Activated CD8-positive, alpha-beta memory T cell treated with anti-CD3 and anti-CD28 coated beads for 36 hours (primary cell): ENCODE measurements at regions not wholly inside any gene's neighbourhood (a gene's known extent, or its start where the extent isn't known, plus 50 kb on each side); places are given as distances from the start of the nearest gene placed in this dataset.
"Not testable (repeated sequence)": the region's sequence is repeated elsewhere in the genome, so short reads cannot be mapped to it uniquely, and the experiment has no call there.

Source experiments
- CTCF ChIA-PET: fragments of 350-600 bp; sonication (Branson Sonifier 250); formaldehyde crosslinking; loops from one replicate; lab custom pipeline; 2021; ENCODE audit warnings: antibody characterized with exemption; lab: Charles Lee
- POLR2A ChIA-PET: fragments of 350-600 bp; sonication (Branson Sonifier 250); formaldehyde crosslinking; loops from one replicate; lab custom pipeline; 2021; ENCODE audit warnings: antibody characterized with exemption; lab: Charles Lee

DNA sequence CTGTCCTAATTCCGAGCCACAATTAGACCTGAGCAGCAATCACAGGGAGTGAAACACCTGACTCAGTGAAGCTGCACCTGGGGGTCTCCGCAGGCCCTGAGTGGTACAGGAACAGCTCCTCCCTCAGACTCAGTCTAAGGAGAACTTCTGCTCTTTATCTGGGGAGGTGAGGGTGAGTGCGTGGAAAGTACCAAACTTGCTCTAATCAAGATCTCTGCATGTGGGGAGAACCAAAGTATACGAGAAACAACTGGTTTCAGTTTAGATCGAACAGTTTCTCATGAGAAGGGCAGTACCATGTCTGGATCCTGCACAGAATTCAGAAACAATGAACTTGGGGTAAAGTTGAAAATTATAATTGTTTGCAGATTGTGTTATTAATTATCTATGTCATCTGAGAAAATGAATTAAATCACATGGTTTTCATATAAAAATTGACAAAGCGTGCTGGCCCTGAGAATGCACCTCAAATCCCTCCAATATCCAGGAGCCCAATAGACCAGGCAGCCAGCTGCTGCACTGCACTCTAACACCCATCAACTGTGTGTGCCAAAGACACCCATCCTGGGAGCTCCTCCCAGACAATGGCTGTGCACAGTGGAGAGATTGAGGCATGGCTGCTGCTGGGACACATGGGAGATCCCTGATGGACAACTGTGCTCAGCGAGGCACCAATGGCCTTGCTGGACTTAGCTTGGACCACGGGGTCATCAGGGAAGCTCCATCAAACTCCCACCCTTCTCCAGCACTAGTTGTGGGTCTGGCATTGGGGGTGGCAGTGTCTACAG lies 803.8 kb downstream of the TMEM121 start:
- POLR2A ChIA-PET, CTCF ChIA-PET: not testable (repeated sequence)

DNA sequence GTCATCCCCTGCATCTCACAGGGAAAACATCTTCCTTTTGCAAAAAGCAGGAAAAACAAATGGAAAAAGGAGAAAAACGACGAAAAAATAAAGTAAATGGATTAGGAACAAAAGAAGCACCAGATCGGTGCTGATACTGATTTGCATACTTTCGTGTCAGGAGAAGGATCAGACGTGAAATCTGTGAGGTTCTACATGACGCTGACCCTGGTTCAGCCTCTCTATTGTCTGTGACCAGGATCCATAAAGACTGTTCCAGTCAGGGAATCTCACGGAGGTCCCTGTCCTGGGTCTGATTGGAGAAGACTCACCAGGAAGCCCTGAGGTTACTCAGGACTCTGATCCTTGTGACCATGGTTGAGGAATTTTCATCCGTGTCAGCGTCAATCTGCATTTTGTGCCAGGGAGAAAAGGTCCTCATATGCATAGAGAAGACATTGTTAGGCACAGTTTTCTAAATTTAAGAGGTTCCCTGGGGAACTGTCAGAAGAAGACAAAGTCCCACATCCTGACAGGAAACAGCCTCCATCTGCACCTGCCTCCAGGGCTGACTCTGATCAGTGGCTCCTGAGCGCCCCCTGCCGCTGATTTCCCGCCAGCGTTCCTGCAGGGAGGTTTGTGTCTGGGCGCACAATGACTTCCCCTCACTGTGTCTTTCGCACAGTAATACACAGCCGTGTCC lies 808.2 kb downstream of the TMEM121 start:
- CTCF ChIA-PET, POLR2A ChIA-PET: not testable (repeated sequence)

DNA sequence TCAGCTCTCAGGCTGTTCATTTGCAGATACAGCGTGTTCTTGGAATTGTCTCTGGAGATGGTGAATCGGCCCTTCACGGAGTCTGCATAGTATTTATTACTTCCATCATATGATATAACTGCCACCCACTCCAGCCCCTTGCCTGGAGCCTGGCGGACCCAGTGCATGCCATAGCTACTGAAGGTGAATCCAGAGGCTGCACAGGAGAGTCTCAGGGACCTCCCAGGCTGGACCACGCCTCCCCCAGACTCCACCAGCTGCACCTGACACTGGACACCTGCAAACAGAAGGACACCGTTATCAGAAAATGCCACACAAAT lies 808.7 kb downstream of the TMEM121 start:
- CTCF ChIA-PET, POLR2A ChIA-PET: not testable (repeated sequence)

DNA sequence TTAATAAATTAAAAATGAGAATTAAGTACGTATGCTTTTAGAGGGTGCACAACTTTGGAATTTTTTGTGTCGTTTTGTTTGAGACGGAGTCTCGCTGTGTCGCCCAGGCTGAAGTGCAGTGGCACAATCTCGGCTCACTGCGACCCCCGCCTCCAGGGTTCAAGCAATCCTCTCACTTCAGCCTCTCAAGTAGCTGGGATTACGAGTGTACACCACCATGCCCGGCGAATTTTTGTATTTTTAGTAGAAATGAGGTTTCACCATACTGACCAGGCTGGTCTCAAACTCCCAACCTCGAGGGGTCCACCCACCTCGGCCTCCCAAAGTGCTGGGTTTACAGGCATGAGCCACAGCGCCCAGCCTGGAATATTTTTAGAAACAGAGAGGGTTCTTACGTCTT lies 812.4 kb downstream of the TMEM121 start:
- POLR2A ChIA-PET, CTCF ChIA-PET: not testable (repeated sequence)

DNA sequence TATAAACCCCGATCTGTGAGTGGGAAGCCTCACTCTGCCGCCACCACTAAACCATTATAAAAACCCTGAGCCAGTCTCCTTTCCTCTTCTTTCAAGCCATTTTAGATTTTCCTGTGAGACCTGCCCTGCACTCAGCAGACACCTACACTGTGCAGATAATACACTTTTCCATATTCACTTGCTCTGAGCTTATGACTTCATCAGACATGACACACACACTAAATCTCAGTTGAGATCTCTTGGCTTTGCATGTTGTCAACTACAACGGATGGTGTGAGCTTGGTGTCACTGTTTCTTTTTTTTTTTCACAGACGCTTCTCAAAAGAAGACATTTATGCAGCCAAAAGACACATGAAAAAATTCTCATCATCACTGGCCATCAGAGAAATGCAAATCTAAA lies 814.3 kb downstream of the TMEM121 start:
- POLR2A ChIA-PET, CTCF ChIA-PET: not testable (repeated sequence)

DNA sequence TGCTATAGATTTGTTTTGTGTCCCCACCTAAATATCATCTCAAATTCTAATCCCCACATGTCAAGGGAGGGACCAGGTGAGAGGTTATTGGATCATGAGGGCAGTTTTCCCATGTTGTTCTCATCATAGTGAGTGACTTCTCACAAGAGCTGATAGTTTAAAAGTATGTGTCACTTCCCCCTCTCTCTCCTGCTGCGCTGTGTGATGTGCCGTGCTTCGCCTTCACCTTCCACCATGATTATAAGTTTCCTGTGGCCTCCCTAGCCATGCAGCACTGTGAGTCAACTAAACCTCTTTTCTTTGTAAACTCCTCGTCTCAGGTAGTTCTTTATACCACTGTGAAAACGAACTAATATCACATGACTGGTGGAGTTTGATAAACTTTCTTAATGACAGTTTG lies 814.8 kb downstream of the TMEM121 start:
- CTCF ChIA-PET, POLR2A ChIA-PET: not testable (repeated sequence)

DNA sequence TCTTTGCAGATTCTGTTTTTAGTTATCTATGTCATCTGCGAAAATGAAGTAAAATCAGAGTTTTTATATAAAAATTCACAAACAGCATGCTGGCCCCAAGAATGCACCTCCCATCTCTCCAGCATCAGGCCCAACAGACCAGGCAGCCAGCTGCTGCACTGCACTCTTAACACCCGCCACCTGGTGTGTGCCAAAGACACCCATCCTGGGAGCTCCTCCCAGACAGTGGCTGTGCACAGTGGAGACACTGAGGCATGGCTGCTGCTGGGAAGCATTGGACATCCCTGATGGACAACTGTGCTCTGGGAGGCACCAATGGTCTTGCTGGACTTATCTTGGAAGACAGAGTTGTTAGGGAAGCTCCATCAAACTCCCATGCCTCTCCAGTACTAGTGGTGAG lies 817.2 kb downstream of the TMEM121 start:
- ChIA-PET CTCF (no interaction called here), POLR2A (no interaction called here)

DNA sequence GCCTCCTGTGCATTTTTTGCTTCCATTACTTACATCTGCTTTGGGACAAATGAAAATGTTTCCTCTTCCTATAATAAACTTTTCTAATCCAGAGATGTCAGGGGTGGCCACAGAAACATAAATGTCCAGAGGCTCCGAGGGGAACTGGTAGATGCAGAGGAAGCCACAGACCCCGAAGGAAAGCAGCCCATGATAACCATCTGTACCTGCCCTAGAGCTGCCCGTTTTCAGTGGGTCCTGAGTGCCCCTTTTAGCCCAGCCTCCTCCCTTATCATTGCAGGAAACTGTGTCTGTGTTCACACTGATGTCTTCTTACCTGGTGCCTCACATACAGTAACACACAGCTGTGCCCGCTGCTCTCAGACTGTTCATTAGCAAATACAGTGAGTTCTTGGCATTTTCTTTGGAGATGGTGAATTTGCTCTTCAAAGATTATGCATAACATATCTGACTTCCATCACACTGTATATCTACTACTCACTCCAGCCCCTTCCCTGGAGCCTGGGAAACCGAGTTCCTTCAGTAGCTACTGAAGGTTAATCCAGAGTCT lies 817.8 kb downstream of the TMEM121 start:
- POLR2A ChIA-PET, CTCF ChIA-PET: not testable (repeated sequence)

DNA sequence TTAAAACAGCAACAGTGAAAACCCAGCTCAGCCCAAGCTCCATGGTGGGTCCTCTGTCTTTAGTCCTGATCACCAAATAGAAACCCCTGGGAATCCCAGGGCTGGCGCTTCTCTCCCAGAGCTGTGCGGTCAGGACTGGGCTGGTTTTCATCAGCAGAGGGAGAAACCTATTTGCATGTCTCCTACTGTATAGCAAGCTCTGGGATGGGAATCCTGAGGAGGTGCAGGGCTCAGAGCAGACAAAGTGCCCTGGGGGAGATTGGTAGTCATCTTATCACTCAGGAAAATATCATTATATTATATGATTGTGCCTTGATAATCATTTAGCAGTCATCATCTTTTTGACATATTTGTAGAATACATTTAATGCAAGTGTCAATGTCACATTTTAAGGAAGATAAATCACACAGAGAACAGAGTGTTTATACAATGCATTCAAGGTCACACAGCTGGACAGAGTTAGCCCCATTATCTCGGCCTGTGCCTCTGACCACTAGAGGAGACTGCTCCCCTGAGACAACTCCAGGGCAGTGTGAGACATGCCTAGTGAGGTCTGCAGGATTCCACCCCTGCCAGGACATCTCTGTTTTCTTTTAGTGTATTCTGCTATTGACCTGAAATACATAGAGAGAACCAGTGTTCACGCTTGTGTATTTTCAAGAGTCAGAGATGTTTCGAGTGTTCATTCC lies 818.6 kb downstream of the TMEM121 start:
- CTCF ChIA-PET: interaction anchor here (1.4 kb wide), 1 partner anchor 72 kb away, joined by 3 read pairs; no protein-coding TSS in a partner anchor
- POLR2A ChIA-PET: not testable (repeated sequence)

DNA sequence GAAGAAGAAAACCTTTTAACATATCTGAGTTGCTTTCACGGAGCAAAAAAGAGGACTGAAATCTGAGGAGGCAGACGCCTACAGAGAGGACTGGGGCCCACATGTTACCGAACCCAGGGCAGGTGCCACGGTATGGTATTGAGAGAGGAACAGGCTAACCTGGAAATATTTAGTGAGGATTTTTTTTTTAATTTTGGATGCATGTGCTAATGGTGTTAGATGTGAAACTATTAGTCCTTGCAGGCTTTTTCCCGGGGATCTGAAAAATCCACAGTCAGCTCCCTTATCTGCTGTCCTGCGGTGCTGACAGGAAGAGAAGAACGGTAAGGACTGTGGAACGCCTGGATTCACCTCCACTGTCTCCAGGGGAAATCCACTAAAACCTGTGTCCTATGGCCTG lies 819.7 kb downstream of the TMEM121 start:
- ChIA-PET CTCF (interaction anchor here (1.4 kb wide), 1 partner anchor 71 kb away, joined by 3 read pairs; no protein-coding TSS in a partner anchor), POLR2A (no interaction called here)

DNA sequence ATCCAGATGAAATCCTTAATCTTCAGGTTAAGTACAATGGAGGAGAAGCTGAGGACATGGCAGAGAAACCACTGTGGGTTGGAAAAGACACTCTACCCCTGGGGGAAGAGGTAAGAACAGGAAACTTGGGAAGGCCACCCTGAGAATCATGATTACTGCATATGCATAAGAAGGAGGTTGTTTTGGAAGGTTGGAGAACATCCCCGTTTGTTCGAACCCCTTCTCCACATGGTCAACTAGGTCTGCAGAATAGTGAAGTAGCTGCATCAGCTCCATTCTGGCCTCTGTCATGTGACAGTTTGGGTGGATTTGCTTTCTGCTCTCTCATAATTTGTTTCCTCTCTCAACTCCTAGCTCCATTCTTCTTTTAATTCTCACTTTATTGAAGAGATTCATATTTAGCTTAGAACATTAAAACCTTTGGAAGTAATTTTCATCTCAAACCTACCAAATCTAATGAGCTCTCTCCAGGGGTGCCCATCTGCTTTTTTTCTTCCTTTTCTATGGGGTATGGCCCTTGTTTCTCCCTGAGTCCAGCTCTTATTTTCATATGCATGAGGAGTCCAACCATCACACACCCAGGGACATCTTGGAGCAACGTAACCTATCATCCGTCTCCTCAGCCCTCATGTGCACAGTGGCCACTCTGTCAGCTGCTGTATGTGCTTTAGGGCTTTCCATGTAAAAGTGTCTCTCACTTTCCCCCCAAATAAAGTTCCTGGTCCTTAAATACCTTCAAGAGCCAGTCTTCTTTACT lies 820.3 kb downstream of the TMEM121 start:
- CTCF ChIA-PET: interaction anchor here (1.2 to 1.4 kb wide), 2 partner anchors 26 to 33 kb away, joined by 3 read pairs; no protein-coding TSS in a partner anchor

DNA sequence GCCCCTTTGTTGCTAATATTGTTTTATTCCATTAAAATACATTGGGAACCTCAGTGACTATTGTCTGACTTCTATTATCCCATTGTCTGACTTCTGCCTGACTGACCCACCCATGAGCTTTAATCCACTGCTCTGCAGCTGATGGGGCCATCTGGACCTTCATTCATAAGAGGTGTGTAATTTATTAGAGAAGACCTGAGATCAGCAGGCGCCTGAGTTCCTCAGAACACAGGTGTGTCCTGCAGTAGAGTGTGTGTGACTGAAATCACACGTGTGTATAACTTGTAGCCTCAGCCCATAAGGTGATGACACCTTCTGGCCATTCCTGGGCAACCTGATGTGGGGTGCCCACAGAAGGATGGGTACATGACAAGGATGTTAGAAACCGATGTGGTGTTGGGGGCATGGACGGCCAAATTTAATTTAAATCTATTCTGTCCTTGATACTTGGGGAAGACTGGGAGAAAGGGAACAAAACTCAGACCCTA lies 821.0 kb downstream of the TMEM121 start:
- CTCF ChIA-PET: interaction anchor here (1.2 to 1.4 kb wide), 3 partner anchors 25 to 70 kb away, joined by 3 to 4 read pairs (median 3); no protein-coding TSS in a partner anchor
- POLR2A ChIA-PET: no interaction called here

More for the DNA sequence above, 820.3 kb downstream of the TMEM121 start:
- POLR2A ChIA-PET: no interaction called here

DNA sequence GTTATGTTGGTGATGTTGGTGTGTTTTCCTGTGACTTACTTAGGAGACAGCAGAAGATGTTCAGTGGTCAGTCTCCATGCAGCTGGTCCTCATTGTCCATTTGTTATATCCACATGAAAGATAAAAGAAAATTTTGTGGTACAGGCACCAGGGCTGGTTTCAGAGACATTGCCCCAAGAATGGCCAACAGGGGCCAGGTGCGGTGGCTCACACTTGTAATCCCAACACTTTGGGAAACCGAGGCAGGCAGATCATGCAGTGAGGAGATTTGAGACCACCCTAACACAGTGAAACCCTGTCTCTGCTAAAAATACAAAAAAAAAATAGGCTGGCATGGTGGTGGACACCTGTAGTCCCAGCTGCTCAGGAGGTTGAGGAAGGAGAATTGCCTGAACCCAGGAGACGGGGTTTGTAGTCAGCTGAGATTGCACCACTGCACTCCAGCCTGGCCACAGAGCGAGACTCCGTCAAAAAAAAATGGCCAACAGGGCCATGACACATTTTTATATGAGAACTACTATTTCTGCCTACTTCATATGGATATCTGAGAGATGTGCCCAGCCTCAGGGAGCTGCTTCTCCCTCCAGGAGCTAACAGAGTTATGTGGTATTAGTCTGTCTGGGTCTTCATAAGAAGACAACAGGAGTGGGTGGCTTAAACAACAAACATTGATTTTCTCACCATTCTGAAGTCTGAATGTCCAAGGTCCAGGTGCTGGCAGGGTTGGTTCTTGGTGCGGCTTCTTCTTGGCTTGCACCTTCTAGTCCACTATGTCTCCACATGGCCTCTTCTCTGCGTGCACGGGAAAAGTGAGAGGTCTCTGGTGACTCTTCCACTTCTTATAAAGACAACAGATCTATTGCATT lies 821.7 kb downstream of the TMEM121 start:
- ChIA-PET POLR2A (no interaction called here), CTCF (interaction anchor here (1.2 to 1.4 kb wide), 3 partner anchors 25 to 69 kb away, joined by 3 to 4 read pairs (median 3); no protein-coding TSS in a partner anchor)

DNA sequence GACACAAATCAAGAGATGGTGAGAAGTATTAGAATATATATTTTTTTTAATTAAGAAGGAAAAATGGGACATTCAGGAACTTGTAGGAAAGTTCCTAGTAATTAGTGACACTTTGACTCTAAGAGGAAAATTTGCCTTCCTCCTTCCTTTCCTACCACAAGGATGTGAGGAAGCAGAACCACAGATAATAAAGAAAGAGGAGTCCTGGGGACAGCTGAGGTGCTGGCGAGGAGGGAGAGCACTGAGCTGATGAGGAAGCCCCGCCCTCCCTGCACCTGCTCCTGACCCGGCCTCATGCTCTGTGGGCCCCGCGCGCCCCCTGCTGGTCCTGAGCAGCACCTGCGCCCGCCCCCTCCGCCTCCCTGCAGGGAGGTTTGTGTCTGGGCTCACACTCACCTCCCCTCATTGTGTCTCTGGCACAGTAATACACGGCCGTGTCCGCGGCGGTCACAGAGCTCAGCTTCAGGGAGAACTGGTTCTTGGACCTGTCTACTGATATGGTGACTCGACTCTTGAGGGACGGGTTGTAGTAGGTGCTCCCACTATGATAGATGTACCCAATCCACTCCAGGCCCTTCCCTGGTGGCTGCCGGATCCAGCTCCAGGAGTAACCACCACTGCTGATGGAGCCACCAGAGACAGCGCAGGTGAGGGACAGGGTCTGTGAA lies 822.6 kb downstream of the TMEM121 start:
- POLR2A ChIA-PET, CTCF ChIA-PET: not testable (repeated sequence)

DNA sequence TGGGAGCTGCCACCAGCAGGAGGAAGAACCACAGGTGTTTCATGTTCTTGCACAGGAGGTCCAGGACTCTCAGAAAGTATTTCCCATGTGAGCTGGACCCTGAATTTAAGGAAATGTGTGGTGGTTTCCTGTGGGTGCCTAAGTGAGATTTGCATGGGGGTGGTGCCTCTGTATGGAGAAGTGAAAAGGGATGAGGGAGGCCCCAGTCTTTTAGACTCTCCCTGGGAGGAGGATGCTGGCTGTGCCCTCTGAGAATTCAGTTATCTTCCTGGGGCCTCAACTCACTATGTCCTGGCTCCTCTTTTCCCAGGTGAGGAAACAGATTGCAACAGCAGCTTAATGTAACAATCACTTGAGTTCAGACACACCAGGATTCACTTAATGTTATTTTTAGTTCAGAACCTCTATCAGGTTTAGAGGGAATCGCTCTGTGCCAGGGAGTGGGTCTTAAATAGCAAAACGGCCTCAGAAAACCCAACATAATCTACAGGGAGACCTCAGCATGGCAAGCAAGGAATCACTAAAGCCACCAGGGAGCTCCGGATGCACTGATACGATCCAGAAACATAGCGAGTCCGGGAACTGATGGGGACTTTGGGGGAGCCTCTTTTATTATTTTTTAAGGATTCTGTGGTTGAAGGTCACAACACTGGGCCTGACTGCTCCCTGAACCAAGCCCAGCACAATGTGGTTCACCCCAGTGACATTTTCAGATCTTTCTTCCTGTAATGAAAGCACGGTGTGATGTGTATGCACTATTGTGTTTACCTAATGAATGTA lies 823.5 kb downstream of the TMEM121 start:
- POLR2A ChIA-PET, CTCF ChIA-PET: not testable (repeated sequence)

DNA sequence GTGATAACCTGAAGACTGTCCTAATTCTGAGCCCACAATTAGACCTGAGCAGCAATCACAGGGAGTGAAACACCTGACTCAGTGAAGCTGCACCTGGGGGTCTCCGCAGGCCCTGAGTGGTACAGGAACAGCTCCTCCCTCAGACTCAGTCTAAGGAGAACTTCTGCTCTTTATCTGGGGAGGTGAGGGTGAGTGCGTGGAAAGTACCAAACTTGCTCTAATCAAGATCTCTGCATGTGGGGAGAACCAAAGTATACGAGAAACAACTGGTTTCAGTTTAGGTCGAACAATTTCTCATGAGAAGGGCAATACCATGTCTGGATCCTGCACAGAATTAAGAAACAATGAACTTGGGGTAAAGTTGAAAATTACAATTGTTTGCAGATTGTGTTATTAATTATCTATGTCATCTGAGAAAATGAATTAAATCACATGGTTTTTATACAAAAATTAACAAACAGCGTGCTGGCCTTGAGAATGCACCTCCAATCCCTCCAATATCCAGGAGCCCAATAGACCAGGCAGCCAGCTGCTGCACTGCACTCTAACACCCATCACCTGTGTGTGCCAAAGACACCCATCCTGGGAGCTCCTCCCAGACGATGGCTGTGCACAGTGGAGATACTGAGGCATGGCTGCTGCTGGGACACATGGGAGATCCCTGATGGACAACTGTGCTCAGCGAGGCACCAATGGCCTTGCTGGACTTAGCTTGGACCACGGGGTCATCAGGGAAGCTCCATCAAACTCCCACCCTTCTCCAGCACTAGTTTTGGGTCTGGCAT lies 828.8 kb downstream of the TMEM121 start:
- CTCF ChIA-PET, POLR2A ChIA-PET: not testable (repeated sequence)
